Transverse colon (tissue), 4 donors: ENCODE measurements at regions not wholly inside any gene's neighbourhood (a gene's known extent, or its start where the extent isn't known, plus 50 kb on each side); places are given as distances from the start of the nearest gene placed in this dataset.

Source experiments
- DNase-seq: peaks from one replicate; pipeline ENCODE4 v3.0.0-alpha.2; 2019
- H3K27ac ChIP-seq, 4 donors: fragments of 200-600 bp; sonication (generic); 2 replicates each; pipeline ENCODE4 v1.5.1; 2016 to 2018; ENCODE audit warnings: inconsistent platforms in 4 of 4
- H3K27me3 ChIP-seq: fragments of 200-600 bp; sonication (generic); 2 replicates; pipeline ENCODE4 v1.5.1; 2017; ENCODE audit warnings: inconsistent platforms
- H3K36me3 ChIP-seq, 4 donors: fragments of 200-600 bp; sonication (generic); 2 replicates each; pipeline ENCODE4 v1.5.1; 2017 to 2019; ENCODE audit warnings: inconsistent platforms in 4 of 4
- H3K4me1 ChIP-seq, 4 donors: fragments of 200-600 bp; sonication (generic); 2 replicates each; pipeline ENCODE4 v1.5.1; 2017 to 2020; ENCODE audit warnings: inconsistent platforms in 4 of 4
- H3K4me3 ChIP-seq, 4 donors: fragments of 200-600 bp; sonication (generic); 1 replicate in 1 of 4; 2 replicates in 3 of 4; pipeline versions ENCODE4 v1.5.1 to v1.6.1; 2017 to 2019; ENCODE audit warnings: inconsistent platforms in 4 of 4
- H3K9me3 ChIP-seq, 2 donors: fragments of 200-600 bp; sonication (generic); 2 replicates each; pipeline ENCODE4 v1.5.1; 2017 to 2019; ENCODE audit warnings: inconsistent platforms in 2 of 2
- EP300 ChIP-seq: sonication (generic); formaldehyde crosslinking; IDR thresholded peaks from one replicate; pipeline ENCODE4 v1.6.1; 2017; ENCODE audit warnings: antibody characterized with exemption, low read depth
- POLR2A ChIP-seq: fragments of 450-650 bp; IDR thresholded peaks from one replicate; pipeline ENCODE4 v1.6.1; 2016; ENCODE audit warnings: antibody characterized with exemption, mild to moderate bottlenecking, moderate library complexity
- POLR2AphosphoS5 ChIP-seq, 3 donors: sonication (generic); formaldehyde crosslinking; IDR thresholded peaks; one replicate each; pipeline ENCODE4 v1.6.1; 2016; ENCODE audit warnings: antibody characterized with exemption in 3 of 3
- WGBS, 2 donors: methylation state at CpG; one replicate each; pipeline ENCODE4 v1.1.5; 2018; ENCODE audit warnings: low coverage in 1 of 2; 5-methylcytosine and 5-hydroxymethylcytosine counted together
- in situ Hi-C, 4 donors: fragments of 200-750 bp; cut with MboI; loops; one replicate each; pipeline versions ENCODE4 v1.15.0 to v1.15.1; 2017; ENCODE audit warnings: low sequenced_read_pairs in 3 of 4, low pct_ligation_motif_present in 1 of 4, low pct_unique_long_range_greater_than_20kb in 1 of 4
- intact Hi-C: fragments of 100-400 bp; cut with DNase I; formaldehyde crosslinking; loops from one replicate; pipeline ENCODE4 v1.15.1; 2023; ENCODE audit warnings: low total_unique reads
- TF ChIP-seq, protein P1 (sequence below), 5 experiments: fragments of 200-600 bp in 3 of 5; fragments of 450-650 bp in 2 of 5; sonication (generic) in 3 of 5; IDR thresholded peaks; 1 replicate in 2 of 5; 2 replicates in 3 of 5; pipeline ENCODE4 v1.5.1; 2016 to 2017; ENCODE audit warnings: antibody characterized with exemption in 5 of 5, inconsistent platforms in 3 of 5, mild to moderate bottlenecking in 2 of 5, moderate library complexity in 1 of 5

DNA sequence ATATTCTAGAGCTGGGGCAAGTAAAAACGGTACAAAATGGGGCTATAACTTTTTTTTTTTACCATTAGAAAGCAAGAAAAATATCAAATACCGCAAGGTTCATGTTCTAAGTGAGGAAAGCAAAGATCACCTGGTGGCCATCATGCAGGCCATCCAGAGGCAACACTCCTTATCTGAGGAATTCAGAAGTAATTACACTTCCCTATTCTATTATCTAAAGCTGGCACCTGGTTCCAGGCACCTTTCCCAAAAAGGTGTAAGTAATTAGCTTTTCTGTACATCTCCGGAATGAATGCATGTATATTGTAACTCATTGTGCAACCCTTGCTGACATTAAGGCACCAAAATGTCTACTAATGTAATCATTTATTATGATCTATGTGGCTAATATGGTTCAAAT is 152.5 kb upstream of the GYPC start:
- in situ Hi-C loops (no loop called here), intact Hi-C loops (no loop called here)
- Histone ChIP-seq H3K4me3 (no peak overlapping the region), H3K27ac (no peak overlapping the region), H3K36me3 (no peaks in the 10 kb centered on the region), H3K9me3 (no peaks in the 10 kb centered on the region), H3K4me1 (no peaks in the 10 kb centered on the region), H3K27me3 (no peaks in the 10 kb centered on the region)
- TF ChIP-seq POLR2A: no peak
- no peak for TF ChIP-seq POLR2AphosphoS5 (IDR thresholded peaks at IDR 0.05)
- TF ChIP-seq, protein P1, sequence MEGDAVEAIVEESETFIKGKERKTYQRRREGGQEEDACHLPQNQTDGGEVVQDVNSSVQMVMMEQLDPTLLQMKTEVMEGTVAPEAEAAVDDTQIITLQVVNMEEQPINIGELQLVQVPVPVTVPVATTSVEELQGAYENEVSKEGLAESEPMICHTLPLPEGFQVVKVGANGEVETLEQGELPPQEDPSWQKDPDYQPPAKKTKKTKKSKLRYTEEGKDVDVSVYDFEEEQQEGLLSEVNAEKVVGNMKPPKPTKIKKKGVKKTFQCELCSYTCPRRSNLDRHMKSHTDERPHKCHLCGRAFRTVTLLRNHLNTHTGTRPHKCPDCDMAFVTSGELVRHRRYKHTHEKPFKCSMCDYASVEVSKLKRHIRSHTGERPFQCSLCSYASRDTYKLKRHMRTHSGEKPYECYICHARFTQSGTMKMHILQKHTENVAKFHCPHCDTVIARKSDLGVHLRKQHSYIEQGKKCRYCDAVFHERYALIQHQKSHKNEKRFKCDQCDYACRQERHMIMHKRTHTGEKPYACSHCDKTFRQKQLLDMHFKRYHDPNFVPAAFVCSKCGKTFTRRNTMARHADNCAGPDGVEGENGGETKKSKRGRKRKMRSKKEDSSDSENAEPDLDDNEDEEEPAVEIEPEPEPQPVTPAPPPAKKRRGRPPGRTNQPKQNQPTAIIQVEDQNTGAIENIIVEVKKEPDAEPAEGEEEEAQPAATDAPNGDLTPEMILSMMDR (IDR thresholded peaks at IDR 0.05): no peak
- no peak for TF ChIP-seq EP300
- DNase-seq: no peak
- 65 to 71% methylated on average over 3 of the region's 3 CpGs for WGBS, 2 donors

DNA sequence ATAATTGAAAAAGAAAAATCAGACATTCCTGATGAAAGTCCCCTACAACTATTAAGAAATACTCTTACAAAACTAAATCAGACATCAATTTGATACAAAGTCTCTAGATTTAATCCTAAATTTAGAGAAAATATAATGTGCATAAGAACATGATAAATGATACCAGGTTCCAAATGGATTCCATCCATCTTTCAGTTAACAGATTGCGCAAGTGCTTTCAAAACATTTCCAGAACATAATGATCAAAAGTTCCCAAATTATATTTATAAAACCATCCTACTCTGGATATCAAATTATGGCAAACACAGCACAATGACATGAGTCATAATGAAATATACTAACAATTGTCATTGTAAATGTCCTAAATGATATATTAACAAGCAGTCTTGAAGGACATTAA is 151.0 kb upstream of the GYPC start:
- Histone ChIP-seq H3K36me3 (no peaks in the 10 kb centered on the region), H3K27me3 (no peaks in the 10 kb centered on the region), H3K4me1 (no peaks in the 10 kb centered on the region), H3K27ac (no peak overlapping the region), H3K9me3 (no peaks in the 10 kb centered on the region), H3K4me3 (no peak overlapping the region)
- intact Hi-C loops (no loop called here), in situ Hi-C loops (no loop called here)
- TF ChIP-seq POLR2A: no peak
- no peak for TF ChIP-seq POLR2AphosphoS5 (IDR thresholded peaks at IDR 0.05)
- no peak for TF ChIP-seq EP300
- TF ChIP-seq, protein P1 (IDR thresholded peaks at IDR 0.05): no peak
- DNase-seq: no peak
- 97 to 100% methylated on average over 1 of the region's 1 CpG for WGBS, 2 donors

DNA sequence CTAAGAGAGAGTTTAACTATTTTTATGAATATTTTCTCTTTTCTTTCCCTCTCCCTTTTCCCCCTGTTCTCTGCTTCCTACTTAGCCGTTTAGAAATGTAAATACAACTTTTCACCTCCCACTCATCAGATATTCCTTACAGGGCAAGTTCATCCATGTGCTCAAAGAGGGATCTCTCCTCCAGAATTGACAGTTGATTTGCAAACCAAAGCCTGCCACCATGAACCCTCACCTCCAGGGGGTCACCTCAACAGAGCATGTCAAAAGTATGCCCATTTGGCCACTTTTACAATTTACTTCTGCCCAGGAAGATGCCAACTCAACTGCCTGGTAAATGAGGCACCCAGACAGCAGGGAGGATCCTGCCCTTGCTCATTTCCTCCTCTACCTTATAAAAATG is 149.2 kb upstream of the GYPC start:
- Histone ChIP-seq H3K36me3 (no peaks in the 10 kb centered on the region), H3K27ac (no peak overlapping the region), H3K4me1 (no peaks in the 10 kb centered on the region), H3K27me3 (no peaks in the 10 kb centered on the region), H3K9me3 (no peaks in the 10 kb centered on the region), H3K4me3 (no peak overlapping the region)
- intact Hi-C loops: no loop called here
- no peak for TF ChIP-seq POLR2A
- no peak for TF ChIP-seq POLR2AphosphoS5 (IDR thresholded peaks at IDR 0.05)
- TF ChIP-seq, protein P1 (IDR thresholded peaks at IDR 0.05): no peak
- no peak for TF ChIP-seq EP300
- in situ Hi-C loops: no loop called here
- no peak for DNase-seq
- WGBS, 2 donors: 8 to 11% methylated on average over 1 of the region's 1 CpG

DNA sequence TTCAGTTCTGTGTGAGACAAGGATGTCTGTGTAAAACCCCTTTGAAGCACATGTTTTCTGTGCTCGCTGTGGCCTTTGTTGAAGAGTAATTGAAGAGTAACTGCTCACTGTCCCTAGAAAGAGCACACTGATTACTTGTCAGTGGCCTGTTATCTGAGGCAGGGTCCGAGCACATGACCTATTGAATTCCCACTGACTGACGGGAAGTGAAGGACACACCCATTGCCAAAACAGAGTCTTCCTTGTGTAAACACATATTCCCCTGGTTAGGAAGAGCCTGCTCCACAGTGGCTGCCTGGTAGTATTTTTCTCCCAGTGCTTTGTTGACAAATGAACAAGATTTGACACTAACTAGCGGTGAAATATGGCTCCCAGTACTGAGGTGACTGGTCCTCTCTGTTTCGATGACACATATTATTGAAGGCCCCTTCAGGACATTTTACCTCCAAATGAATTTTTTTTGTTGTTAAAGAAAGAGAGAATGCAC is 148.5 kb upstream of the GYPC start:
- H3K27ac ChIP-seq: no peak overlapping the region
- no peaks in the 10 kb centered on the region for H3K27me3 ChIP-seq
- WGBS, 2 donors: 45 to 54% methylated on average over 3 to 5 of the region's 5 CpGs
- DNase-seq: no peak
- H3K36me3 ChIP-seq: no peaks in the 10 kb centered on the region
- no peaks in the 10 kb centered on the region for H3K9me3 ChIP-seq
- no peaks in the 10 kb centered on the region for H3K4me1 ChIP-seq
- H3K4me3 ChIP-seq: no peak overlapping the region
- no peak for TF ChIP-seq EP300
- intact Hi-C loops (no loop called here), in situ Hi-C loops (no loop called here)

DNA sequence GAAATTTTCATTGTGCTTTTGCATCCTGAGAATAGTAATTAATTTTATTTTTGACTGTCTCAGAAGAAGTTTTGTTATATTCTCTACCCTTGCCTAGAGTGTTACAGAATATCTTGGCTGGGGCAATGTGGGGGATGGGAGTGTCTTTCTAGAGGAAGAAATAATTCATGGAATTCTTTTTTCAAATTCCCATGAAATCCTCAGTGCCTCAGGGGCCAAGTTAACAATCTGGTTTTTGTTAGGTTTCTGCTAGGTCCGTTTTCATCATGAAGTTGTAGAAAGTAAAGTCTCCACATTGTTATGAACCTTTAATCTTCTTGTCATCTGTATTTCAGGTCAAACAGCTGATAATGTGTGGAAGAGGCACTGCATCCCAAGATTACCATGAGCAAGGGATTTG is 145.6 kb upstream of the GYPC start:
- Histone ChIP-seq H3K9me3 (no peaks in the 10 kb centered on the region), H3K27ac (no peak overlapping the region), H3K4me1 (no peaks in the 10 kb centered on the region), H3K36me3 (no peaks in the 10 kb centered on the region), H3K27me3 (no peaks in the 10 kb centered on the region), H3K4me3 (no peak overlapping the region)
- WGBS, 2 donors: 48 to 55% methylated on average over 1 of the region's 1 CpG
- DNase-seq: no peak
- in situ Hi-C loops: no loop called here
- intact Hi-C loops: no loop called here
- TF ChIP-seq POLR2AphosphoS5 (IDR thresholded peaks at IDR 0.05) (no peak), POLR2A (no peak), EP300 (no peak)
- TF ChIP-seq, protein P1 (IDR thresholded peaks at IDR 0.05): no peak
